MM.1S (cell line): ENCODE measurements at regions not wholly inside any gene's neighbourhood (a gene's known extent, or its start where the extent isn't known, plus 50 kb on each side); places are given as distances from the start of the nearest gene placed in this dataset.

Source experiments
- CTCF ChIP-seq: fragments of 300-600 bp; sonication (generic); IDR thresholded peaks from 2 replicates; pipeline ENCODE4 v1.5.1; 2016; ENCODE audit warnings: antibody characterized with exemption, low read length, mixed read lengths
- EZH2 ChIP-seq: fragments of 300-600 bp; sonication (generic); optimal IDR thresholded peaks from 2 replicates; pipeline ENCODE3; 2017; ENCODE audit warnings: low read depth, mild to moderate bottlenecking, antibody characterized with exemption, low read length, mixed read lengths

DNA sequence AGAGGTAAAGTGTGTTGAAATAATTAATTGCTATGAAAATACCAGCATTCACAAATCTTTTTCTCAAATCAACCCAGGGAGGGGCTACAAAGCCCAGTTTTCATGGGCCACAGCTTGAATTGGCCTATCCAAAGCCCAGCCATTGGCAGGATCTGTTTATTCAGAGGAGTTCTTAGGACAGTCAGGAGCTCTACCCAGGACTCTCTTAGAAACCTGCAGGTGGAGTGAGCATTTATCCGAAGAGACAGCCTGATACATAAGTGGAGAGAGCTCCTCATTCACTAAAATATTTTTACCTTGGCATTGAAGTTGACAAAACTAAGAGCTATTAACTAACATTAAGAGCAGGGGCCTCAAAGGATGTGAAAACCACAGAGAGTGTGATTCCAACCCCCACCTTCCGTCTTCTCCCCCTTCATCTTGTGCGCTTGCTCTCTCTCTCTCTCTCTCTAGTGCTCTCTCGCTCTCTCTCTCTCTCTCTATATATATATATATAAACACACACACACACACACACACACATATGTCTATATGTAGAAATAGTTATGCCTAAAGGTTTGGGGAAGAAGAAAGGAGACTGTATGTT lies 315.5 kb downstream of the SNAPC1 start:
- no peak for TF ChIP-seq CTCF
- TF ChIP-seq EZH2: no peak
